ENCODE measurements at regions not wholly inside any gene's neighbourhood (a gene's known extent, or its start where the extent isn't known, plus 50 kb on each side); places are given as distances from the start of the nearest gene placed in this dataset.

DNA sequence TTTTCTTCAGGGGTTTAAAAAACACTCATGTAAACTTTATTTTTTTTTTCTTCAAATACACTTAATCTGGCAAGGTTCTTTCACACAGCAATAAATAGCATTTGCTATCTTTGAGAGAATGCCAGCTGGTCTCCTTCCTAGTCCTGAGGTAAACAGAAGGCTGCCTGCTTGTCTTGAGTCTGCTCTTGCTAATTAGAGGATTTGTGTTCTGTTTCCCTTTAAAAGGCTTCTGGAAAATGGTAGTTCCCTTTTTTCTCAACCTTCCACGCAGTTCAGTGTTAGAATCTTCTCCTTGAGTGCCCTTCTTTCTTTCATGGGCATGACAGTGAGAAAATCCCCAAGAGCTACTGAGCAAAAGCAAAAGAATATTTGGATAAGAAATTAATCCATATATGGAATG lies 92.3 kb upstream of the DCN start:
- TF ChIP-seq, protein P1, sequence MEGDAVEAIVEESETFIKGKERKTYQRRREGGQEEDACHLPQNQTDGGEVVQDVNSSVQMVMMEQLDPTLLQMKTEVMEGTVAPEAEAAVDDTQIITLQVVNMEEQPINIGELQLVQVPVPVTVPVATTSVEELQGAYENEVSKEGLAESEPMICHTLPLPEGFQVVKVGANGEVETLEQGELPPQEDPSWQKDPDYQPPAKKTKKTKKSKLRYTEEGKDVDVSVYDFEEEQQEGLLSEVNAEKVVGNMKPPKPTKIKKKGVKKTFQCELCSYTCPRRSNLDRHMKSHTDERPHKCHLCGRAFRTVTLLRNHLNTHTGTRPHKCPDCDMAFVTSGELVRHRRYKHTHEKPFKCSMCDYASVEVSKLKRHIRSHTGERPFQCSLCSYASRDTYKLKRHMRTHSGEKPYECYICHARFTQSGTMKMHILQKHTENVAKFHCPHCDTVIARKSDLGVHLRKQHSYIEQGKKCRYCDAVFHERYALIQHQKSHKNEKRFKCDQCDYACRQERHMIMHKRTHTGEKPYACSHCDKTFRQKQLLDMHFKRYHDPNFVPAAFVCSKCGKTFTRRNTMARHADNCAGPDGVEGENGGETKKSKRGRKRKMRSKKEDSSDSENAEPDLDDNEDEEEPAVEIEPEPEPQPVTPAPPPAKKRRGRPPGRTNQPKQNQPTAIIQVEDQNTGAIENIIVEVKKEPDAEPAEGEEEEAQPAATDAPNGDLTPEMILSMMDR (IDR thresholded peaks at IDR 0.05; ENCODE audit: borderline replicate concordance, extremely low read depth, low read length, poor library complexity, severe bottlenecking), result no peak
- TF ChIP-seq EZH2 (IDR thresholded peaks at IDR 0.05; ENCODE audit: borderline replicate concordance, low read depth, low read length, severe bottlenecking), result no peak
